GM23338 (cell line): ENCODE measurements at regions not wholly inside any gene's neighbourhood (a gene's known extent, or its start where the extent isn't known, plus 50 kb on each side); places are given as distances from the start of the nearest gene placed in this dataset.

Source experiments
- ATAC-seq: fragments of 200-7000 bp; cut with Tn5 transposase; 3 replicates; pipeline ENCODE4 v1.9.1; 2020
- DNase-seq: peaks from one replicate; pipeline ENCODE4 v3.0.0-alpha.2; 2015; ENCODE audit warnings: low spot score
- H2AFZ ChIP-seq: fragments of 200-600 bp; sonication (generic); 2 replicates; pipeline ENCODE4 v1.8.0; 2016; ENCODE audit warnings: antibody characterized with exemption, mild to moderate bottlenecking, moderate library complexity
- H3F3A ChIP-seq: fragments of 200-600 bp; sonication (generic); replicated peaks from 2 replicates; pipeline ENCODE4 v1.8.0; 2017; ENCODE audit warnings: antibody characterized with exemption, mixed run types, low read depth
- H3K27ac ChIP-seq: fragments of 200-600 bp; sonication (generic); 2 replicates; pipeline ENCODE4 v1.6.1; 2016; ENCODE audit warnings: low read depth
- H3K27me3 ChIP-seq: fragments of 200-600 bp; sonication (generic); 2 replicates; pipeline ENCODE4 v1.8.0; 2016; ENCODE audit warnings: mild to moderate bottlenecking, mixed run types, moderate library complexity; ENCODE audit not compliant: insufficient read depth
- H3K36me3 ChIP-seq: fragments of 200-600 bp; sonication (generic); 2 replicates; pipeline ENCODE4 v1.8.0; 2016; ENCODE audit warnings: mild to moderate bottlenecking; ENCODE audit not compliant: insufficient read depth
- H3K4me1 ChIP-seq: fragments of 200-600 bp; sonication (generic); 2 replicates; pipeline ENCODE4 v1.8.0; 2016; ENCODE audit warnings: mild to moderate bottlenecking, moderate library complexity; ENCODE audit not compliant: insufficient read depth
- H3K4me2 ChIP-seq: fragments of 200-600 bp; sonication (generic); 2 replicates; pipeline ENCODE4 v1.7.1; 2017; ENCODE audit warnings: mixed run types
- H3K4me3 ChIP-seq: fragments of 200-600 bp; sonication (generic); 2 replicates; pipeline ENCODE4 v1.6.1; 2016; ENCODE audit warnings: mixed run types
- H3K79me2 ChIP-seq: fragments of 200-600 bp; sonication (generic); replicated peaks from 2 replicates; pipeline ENCODE4 v1.8.0; 2017; ENCODE audit warnings: mild to moderate bottlenecking; ENCODE audit not compliant: insufficient read depth
- H3K9me2 ChIP-seq: fragments of 200-600 bp; sonication (generic); 2 replicates; pipeline ENCODE4 v1.8.0; 2017; ENCODE audit not compliant: insufficient read depth
- H4K20me1 ChIP-seq: fragments of 200-600 bp; sonication (generic); replicated peaks from 2 replicates; pipeline ENCODE4 v1.8.0; 2017; ENCODE audit warnings: mild to moderate bottlenecking; ENCODE audit not compliant: insufficient read depth
- H3K27ac Mint-ChIP-seq: 2 replicates; pipeline ENCODE4 v1.8.0; 2020; ENCODE audit warnings: inconsistent platforms, mild to moderate bottlenecking, moderate library complexity, mixed read lengths
- H3K27me3 Mint-ChIP-seq: 3 replicates; pipeline ENCODE4 v1.8.0; 2022; ENCODE audit warnings: low read depth, mild to moderate bottlenecking, moderate library complexity, mixed read lengths, inconsistent platforms; ENCODE audit not compliant: insufficient read depth, poor library complexity
- H3K36me3 Mint-ChIP-seq: 3 replicates; pipeline ENCODE4 v1.8.0; 2021; ENCODE audit warnings: low read depth, mild to moderate bottlenecking, inconsistent platforms, moderate library complexity, mixed read lengths
- H3K4me1 Mint-ChIP-seq: 3 replicates; pipeline ENCODE4 v1.8.0; 2020; ENCODE audit warnings: mild to moderate bottlenecking, inconsistent platforms, mixed read lengths
- H3K4me3 Mint-ChIP-seq: 3 replicates; pipeline ENCODE4 v1.8.0; 2021; ENCODE audit warnings: moderate library complexity, mild to moderate bottlenecking, inconsistent platforms, mixed read lengths
- H3K9me3 Mint-ChIP-seq: 3 replicates; pipeline ENCODE4 v1.8.0; 2020; ENCODE audit warnings: moderate library complexity, mild to moderate bottlenecking, inconsistent platforms, mixed read lengths
- CREB1 ChIP-seq: fragments of 250-450 bp; sonication (Bioruptor Pico); IDR thresholded peaks from 2 replicates; pipeline ENCODE4 v1.5.0; 2020; ENCODE audit warnings: low read depth, mild to moderate bottlenecking, moderate library complexity
- EZH2 ChIP-seq: fragments of 200-600 bp; sonication (generic); IDR thresholded peaks from one replicate; pipeline ENCODE4 v1.8.0; 2017; ENCODE audit warnings: antibody characterized with exemption, mild to moderate bottlenecking, low read depth; ENCODE audit not compliant: unreplicated experiment
- EZH2phosphoT487 ChIP-seq: fragments of 200-600 bp; sonication (generic); IDR thresholded peaks from one replicate; pipeline ENCODE4 v1.8.1; 2018; ENCODE audit warnings: antibody characterized with exemption; ENCODE audit not compliant: unreplicated experiment
- JUNB ChIP-seq: IDR thresholded peaks from one replicate; pipeline ENCODE4 v1.6.1; 2016; ENCODE audit warnings: antibody characterized with exemption; ENCODE audit not compliant: unreplicated experiment
- NANOG ChIP-seq: IDR thresholded peaks from 2 replicates; pipeline ENCODE4 v1.6.1; 2016; ENCODE audit warnings: antibody characterized with exemption, borderline replicate concordance
- POLR2AphosphoS5 ChIP-seq: IDR thresholded peaks from 2 replicates; pipeline ENCODE4 v1.6.1; 2016; ENCODE audit warnings: antibody characterized with exemption, low read depth
- STAT1 ChIP-seq: IDR thresholded peaks from one replicate; pipeline ENCODE4 v1.6.1; 2016; ENCODE audit warnings: antibody characterized with exemption; ENCODE audit not compliant: unreplicated experiment
- ZNF114 ChIP-seq: fragments of 250-450 bp; sonication (Bioruptor Pico); IDR thresholded peaks from 2 replicates; pipeline ENCODE4 v1.5.0; 2020; ENCODE audit warnings: mild to moderate bottlenecking, moderate library complexity
- ZNF331 ChIP-seq: fragments of 250-450 bp; sonication (Bioruptor Pico); IDR thresholded peaks from 2 replicates; pipeline ENCODE4 v1.5.0; 2020; ENCODE audit warnings: low read depth, mild to moderate bottlenecking, moderate library complexity
- TF ChIP-seq, protein P1 (sequence below), 2 experiments: fragments of 200-600 bp in 1 of 2; sonication (generic) in 1 of 2; conservative IDR thresholded peaks; 2 replicates each; pipeline versions ENCODE4 v1.5.1 to v1.6.1; 2016 to 2017; ENCODE audit warnings: antibody characterized with exemption in 2 of 2, low read depth in 2 of 2, mild to moderate bottlenecking in 2 of 2, moderate library complexity in 1 of 2
- TF ChIP-seq, protein P2 (sequence below): IDR thresholded peaks from 2 replicates; pipeline ENCODE4 v1.6.1; 2016; ENCODE audit warnings: antibody characterized with exemption
- TF ChIP-seq, protein P3 (sequence below): IDR thresholded peaks from one replicate; pipeline ENCODE4 v1.6.1; 2018; ENCODE audit warnings: antibody characterized with exemption; ENCODE audit not compliant: unreplicated experiment
- TF ChIP-seq, protein P4 (sequence below): fragments of 250-450 bp; sonication (Bioruptor Pico); IDR thresholded peaks from 2 replicates; pipeline ENCODE4 v1.5.0; 2020; ENCODE audit warnings: mild to moderate bottlenecking, moderate library complexity

DNA sequence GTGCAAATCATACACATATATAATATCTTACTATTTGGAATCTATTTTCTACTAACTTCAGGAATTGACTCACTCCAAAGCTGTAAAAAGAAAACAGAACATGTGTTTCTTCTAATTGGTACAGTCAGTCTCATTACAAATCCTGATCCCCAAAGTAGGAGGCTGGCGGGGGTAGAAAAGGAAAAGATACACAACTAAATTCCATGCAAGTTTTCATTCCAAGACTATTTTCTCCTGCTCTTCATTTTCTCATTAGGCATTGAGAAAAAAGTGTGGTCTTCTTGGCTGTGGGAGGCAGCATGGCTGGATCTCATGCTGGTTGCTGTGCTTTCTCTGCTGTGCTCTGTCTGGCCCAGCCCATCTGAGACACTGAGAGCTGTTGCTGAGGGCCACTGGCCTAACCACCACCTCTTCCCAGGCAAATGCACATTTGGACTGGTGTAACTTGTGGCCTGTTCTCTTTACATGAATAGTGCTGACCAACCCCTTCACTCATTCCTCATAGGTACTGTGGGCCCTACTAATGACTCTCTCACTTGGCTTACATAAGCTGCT, 1107.5 kb upstream of the B3GALT2 start:
- no peak overlapping the region for H3K27ac ChIP-seq
- H2AFZ ChIP-seq, result no peak overlapping the region
- H3K9me2 ChIP-seq, result no peaks in the 10 kb centered on the region
- no peaks in the 10 kb centered on the region for H3K9me3 Mint-ChIP-seq
- H3K27me3 Mint-ChIP-seq, result peaks cover 6% of the 10 kb centered on the region
- H3K27me3 ChIP-seq, result no peaks in the 10 kb centered on the region
- peaks cover 6% of the 10 kb centered on the region for H3K4me1 ChIP-seq
- H3K4me3 Mint-ChIP-seq, result no peak overlapping the region
- H3F3A ChIP-seq, result no peaks in the 10 kb centered on the region
- no peak overlapping the region for H3K27ac Mint-ChIP-seq
- H3K4me1 Mint-ChIP-seq, result peaks cover 18% of the 10 kb centered on the region
- DNase-seq (no peak), ATAC-seq (0 out of 3 replicates have a peak, but pooled peaks have one; percentile 23)
- H4K20me1 ChIP-seq, result no peaks in the 10 kb centered on the region
- no peaks in the 10 kb centered on the region for H3K36me3 Mint-ChIP-seq
- TF ChIP-seq STAT1, result no peak
- TF ChIP-seq, protein P1, sequence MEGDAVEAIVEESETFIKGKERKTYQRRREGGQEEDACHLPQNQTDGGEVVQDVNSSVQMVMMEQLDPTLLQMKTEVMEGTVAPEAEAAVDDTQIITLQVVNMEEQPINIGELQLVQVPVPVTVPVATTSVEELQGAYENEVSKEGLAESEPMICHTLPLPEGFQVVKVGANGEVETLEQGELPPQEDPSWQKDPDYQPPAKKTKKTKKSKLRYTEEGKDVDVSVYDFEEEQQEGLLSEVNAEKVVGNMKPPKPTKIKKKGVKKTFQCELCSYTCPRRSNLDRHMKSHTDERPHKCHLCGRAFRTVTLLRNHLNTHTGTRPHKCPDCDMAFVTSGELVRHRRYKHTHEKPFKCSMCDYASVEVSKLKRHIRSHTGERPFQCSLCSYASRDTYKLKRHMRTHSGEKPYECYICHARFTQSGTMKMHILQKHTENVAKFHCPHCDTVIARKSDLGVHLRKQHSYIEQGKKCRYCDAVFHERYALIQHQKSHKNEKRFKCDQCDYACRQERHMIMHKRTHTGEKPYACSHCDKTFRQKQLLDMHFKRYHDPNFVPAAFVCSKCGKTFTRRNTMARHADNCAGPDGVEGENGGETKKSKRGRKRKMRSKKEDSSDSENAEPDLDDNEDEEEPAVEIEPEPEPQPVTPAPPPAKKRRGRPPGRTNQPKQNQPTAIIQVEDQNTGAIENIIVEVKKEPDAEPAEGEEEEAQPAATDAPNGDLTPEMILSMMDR (conservative IDR thresholded peaks at IDR 0.05; ENCODE audit: low read depth in 2 of 2), result no peak
- TF ChIP-seq NANOG, result no peak
- TF ChIP-seq, protein P2, sequence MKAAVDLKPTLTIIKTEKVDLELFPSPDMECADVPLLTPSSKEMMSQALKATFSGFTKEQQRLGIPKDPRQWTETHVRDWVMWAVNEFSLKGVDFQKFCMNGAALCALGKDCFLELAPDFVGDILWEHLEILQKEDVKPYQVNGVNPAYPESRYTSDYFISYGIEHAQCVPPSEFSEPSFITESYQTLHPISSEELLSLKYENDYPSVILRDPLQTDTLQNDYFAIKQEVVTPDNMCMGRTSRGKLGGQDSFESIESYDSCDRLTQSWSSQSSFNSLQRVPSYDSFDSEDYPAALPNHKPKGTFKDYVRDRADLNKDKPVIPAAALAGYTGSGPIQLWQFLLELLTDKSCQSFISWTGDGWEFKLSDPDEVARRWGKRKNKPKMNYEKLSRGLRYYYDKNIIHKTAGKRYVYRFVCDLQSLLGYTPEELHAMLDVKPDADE, result no peak
- TF ChIP-seq, protein P3, sequence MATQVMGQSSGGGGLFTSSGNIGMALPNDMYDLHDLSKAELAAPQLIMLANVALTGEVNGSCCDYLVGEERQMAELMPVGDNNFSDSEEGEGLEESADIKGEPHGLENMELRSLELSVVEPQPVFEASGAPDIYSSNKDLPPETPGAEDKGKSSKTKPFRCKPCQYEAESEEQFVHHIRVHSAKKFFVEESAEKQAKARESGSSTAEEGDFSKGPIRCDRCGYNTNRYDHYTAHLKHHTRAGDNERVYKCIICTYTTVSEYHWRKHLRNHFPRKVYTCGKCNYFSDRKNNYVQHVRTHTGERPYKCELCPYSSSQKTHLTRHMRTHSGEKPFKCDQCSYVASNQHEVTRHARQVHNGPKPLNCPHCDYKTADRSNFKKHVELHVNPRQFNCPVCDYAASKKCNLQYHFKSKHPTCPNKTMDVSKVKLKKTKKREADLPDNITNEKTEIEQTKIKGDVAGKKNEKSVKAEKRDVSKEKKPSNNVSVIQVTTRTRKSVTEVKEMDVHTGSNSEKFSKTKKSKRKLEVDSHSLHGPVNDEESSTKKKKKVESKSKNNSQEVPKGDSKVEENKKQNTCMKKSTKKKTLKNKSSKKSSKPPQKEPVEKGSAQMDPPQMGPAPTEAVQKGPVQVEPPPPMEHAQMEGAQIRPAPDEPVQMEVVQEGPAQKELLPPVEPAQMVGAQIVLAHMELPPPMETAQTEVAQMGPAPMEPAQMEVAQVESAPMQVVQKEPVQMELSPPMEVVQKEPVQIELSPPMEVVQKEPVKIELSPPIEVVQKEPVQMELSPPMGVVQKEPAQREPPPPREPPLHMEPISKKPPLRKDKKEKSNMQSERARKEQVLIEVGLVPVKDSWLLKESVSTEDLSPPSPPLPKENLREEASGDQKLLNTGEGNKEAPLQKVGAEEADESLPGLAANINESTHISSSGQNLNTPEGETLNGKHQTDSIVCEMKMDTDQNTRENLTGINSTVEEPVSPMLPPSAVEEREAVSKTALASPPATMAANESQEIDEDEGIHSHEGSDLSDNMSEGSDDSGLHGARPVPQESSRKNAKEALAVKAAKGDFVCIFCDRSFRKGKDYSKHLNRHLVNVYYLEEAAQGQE, result no peak
- no peak for TF ChIP-seq CREB1
- no peak for TF ChIP-seq EZH2phosphoT487
- TF ChIP-seq JUNB, result no peak
- no peak for TF ChIP-seq ZNF114 (CRISPR knock-in tag)
- TF ChIP-seq ZNF331 (CRISPR knock-in tag), result no peak
- TF ChIP-seq POLR2AphosphoS5, result no peak
- TF ChIP-seq EZH2, result no peak
- TF ChIP-seq, protein P4, sequence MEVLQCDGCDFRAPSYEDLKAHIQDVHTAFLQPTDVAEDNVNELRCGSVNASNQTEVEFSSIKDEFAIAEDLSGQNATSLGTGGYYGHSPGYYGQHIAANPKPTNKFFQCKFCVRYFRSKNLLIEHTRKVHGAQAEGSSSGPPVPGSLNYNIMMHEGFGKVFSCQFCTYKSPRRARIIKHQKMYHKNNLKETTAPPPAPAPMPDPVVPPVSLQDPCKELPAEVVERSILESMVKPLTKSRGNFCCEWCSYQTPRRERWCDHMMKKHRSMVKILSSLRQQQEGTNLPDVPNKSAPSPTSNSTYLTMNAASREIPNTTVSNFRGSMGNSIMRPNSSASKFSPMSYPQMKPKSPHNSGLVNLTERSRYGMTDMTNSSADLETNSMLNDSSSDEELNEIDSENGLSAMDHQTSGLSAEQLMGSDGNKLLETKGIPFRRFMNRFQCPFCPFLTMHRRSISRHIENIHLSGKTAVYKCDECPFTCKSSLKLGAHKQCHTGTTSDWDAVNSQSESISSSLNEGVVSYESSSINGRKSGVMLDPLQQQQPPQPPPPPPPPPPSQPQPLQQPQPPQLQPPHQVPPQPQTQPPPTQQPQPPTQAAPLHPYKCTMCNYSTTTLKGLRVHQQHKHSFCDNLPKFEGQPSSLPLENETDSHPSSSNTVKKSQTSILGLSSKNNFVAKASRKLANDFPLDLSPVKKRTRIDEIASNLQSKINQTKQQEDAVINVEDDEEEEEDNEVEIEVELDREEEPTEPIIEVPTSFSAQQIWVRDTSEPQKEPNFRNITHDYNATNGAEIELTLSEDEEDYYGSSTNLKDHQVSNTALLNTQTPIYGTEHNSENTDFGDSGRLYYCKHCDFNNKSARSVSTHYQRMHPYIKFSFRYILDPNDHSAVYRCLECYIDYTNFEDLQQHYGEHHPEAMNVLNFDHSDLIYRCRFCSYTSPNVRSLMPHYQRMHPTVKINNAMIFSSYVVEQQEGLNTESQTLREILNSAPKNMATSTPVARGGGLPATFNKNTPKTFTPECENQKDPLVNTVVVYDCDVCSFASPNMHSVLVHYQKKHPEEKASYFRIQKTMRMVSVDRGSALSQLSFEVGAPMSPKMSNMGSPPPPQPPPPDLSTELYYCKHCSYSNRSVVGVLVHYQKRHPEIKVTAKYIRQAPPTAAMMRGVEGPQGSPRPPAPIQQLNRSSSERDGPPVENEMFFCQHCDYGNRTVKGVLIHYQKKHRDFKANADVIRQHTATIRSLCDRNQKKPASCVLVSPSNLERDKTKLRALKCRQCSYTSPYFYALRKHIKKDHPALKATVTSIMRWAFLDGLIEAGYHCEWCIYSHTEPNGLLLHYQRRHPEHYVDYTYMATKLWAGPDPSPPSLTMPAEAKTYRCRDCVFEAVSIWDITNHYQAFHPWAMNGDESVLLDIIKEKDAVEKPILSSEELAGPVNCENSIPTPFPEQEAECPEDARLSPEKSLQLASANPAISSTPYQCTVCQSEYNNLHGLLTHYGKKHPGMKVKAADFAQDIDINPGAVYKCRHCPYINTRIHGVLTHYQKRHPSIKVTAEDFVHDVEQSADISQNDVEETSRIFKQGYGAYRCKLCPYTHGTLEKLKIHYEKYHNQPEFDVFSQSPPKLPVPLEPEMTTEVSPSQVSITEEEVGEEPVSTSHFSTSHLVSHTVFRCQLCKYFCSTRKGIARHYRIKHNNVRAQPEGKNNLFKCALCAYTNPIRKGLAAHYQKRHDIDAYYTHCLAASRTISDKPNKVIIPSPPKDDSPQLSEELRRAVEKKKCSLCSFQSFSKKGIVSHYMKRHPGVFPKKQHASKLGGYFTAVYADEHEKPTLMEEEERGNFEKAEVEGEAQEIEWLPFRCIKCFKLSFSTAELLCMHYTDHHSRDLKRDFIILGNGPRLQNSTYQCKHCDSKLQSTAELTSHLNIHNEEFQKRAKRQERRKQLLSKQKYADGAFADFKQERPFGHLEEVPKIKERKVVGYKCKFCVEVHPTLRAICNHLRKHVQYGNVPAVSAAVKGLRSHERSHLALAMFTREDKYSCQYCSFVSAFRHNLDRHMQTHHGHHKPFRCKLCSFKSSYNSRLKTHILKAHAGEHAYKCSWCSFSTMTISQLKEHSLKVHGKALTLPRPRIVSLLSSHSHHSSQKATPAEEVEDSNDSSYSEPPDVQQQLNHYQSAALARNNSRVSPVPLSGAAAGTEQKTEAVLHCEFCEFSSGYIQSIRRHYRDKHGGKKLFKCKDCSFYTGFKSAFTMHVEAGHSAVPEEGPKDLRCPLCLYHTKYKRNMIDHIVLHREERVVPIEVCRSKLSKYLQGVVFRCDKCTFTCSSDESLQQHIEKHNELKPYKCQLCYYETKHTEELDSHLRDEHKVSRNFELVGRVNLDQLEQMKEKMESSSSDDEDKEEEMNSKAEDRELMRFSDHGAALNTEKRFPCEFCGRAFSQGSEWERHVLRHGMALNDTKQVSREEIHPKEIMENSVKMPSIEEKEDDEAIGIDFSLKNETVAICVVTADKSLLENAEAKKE, result no peak
- no peaks in the 10 kb centered on the region for H3K79me2 ChIP-seq
- no peak overlapping the region for H3K4me3 ChIP-seq
- no peak overlapping the region for H3K4me2 ChIP-seq
- no peaks in the 10 kb centered on the region for H3K36me3 ChIP-seq
